ENCODE measurements at regions not wholly inside any gene's neighbourhood (a gene's known extent, or its start where the extent isn't known, plus 50 kb on each side); places are given as distances from the start of the nearest gene placed in this dataset.

GRCh38 chr10:81135851-81136250, 598.1 kb downstream of the SH2D4B start:
- TF ChIP-seq CEBPB (IDR thresholded peaks at IDR 0.05) (no peak), TCF12 (IDR thresholded peaks at IDR 0.05; ENCODE audit: low read depth) (no peak), ZBTB7A (IDR thresholded peaks at IDR 0.05; ENCODE audit: low read depth) (no peak), USF1 (IDR thresholded peaks at IDR 0.05) (no peak), NFIC (IDR thresholded peaks at IDR 0.05) (no peak), TAF1 (IDR thresholded peaks at IDR 0.05; ENCODE audit: low read depth) (no peak), YY1 (IDR thresholded peaks at IDR 0.05; ENCODE audit: low read depth) (no peak), RAD21 (IDR thresholded peaks at IDR 0.05; ENCODE audit: low read depth) (no peak), TEAD4 (IDR thresholded peaks at IDR 0.05) (no peak), CREB1 (IDR thresholded peaks at IDR 0.05; ENCODE audit: low read depth) (no peak), EP300 (IDR thresholded peaks at IDR 0.05; ENCODE audit: borderline replicate concordance) (no peak), EGR1 (IDR thresholded peaks at IDR 0.05) (no peak), FOXM1 (IDR thresholded peaks at IDR 0.05; ENCODE audit: borderline replicate concordance, low read depth) (no peak), REST (IDR thresholded peaks at IDR 0.05; ENCODE audit: low read depth) (no peak)
- TF ChIP-seq, protein P1, sequence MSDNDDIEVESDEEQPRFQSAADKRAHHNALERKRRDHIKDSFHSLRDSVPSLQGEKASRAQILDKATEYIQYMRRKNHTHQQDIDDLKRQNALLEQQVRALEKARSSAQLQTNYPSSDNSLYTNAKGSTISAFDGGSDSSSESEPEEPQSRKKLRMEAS (IDR thresholded peaks at IDR 0.05): no peak

GRCh38 chr10:81136261-81136660, 598.6 kb downstream of the SH2D4B start:
- no peak for TF ChIP-seq TCF12 (IDR thresholded peaks at IDR 0.05; ENCODE audit: low read depth)
- TF ChIP-seq FOXM1 (IDR thresholded peaks at IDR 0.05; ENCODE audit: borderline replicate concordance, low read depth): no peak
- TF ChIP-seq USF1 (IDR thresholded peaks at IDR 0.05): no peak

DNA sequence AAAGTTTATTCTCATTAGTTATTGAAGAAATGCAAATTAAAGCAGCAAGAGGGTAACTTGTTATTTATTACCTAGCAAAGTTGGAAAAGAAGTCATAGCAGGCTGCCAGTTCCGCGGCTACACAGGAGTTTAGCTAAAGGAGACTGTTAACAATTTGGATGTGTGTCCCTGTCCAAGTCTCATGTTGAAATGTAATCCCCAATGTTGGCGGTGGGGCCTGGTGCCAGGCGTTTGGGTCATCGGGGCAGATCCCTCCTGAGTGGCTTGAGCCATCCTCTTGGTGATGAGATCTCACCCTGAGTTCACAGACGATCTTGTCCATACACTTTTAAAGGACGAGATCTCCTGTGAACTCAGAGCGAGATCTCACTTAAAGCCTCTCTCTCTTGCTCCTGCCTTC, 608.3 kb downstream of the SH2D4B start:
- TF ChIP-seq REST (IDR thresholded peaks at IDR 0.05; ENCODE audit: low read depth) (no peak), TAF1 (IDR thresholded peaks at IDR 0.05; ENCODE audit: low read depth) (no peak), ZBTB7A (IDR thresholded peaks at IDR 0.05; ENCODE audit: low read depth) (no peak), EP300 (IDR thresholded peaks at IDR 0.05; ENCODE audit: borderline replicate concordance) (no peak), EGR1 (IDR thresholded peaks at IDR 0.05) (no peak), CEBPB (IDR thresholded peaks at IDR 0.05) (no peak), TEAD4 (IDR thresholded peaks at IDR 0.05) (no peak), RAD21 (IDR thresholded peaks at IDR 0.05; ENCODE audit: low read depth) (no peak)

DNA sequence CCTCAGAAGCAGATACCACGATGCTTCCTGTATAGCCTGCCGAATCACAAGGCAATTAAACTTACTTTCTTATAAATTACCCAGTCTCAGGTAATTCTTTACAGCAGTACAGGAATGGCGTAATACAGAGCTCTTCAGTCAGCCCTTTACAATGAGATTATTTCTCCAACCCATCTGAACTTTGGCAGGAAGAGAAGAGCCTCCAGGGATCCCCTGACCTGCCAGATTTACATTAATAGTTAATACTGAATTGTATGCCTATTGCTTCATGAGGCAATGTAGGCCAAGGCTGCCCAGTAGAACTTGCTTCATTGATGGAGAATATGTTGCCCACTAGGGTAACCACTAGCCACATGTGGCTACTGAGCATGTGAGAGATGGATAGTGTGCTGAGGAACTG, 608.7 kb downstream of the SH2D4B start:
- TF ChIP-seq REST (IDR thresholded peaks at IDR 0.05; ENCODE audit: low read depth) (no peak), TCF12 (IDR thresholded peaks at IDR 0.05; ENCODE audit: low read depth) (no peak), NFIC (IDR thresholded peaks at IDR 0.05) (no peak), RAD21 (IDR thresholded peaks at IDR 0.05; ENCODE audit: low read depth) (no peak), FOXM1 (IDR thresholded peaks at IDR 0.05; ENCODE audit: borderline replicate concordance, low read depth) (no peak), ZBTB7A (IDR thresholded peaks at IDR 0.05; ENCODE audit: low read depth) (no peak), EP300 (IDR thresholded peaks at IDR 0.05; ENCODE audit: borderline replicate concordance) (no peak), CREB1 (IDR thresholded peaks at IDR 0.05; ENCODE audit: low read depth) (no peak), TAF1 (IDR thresholded peaks at IDR 0.05; ENCODE audit: low read depth) (no peak)

DNA sequence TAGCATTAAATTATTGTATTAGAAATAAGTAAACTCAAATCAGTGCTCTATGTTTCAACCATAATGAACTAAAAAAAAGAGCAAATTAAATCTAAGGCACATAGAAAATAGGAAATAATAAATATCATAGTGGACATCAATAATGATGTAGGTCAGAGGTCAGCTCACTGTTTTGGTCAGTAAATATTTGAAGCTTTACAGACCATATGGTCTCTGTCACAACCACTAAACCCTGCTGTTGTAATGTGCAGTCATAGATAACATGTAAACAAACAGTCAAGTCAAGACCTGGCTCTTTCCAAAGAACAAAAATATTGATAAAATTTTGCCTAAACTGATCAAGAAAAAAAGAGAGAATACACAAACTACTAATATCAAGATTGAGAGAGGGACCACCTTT, 615.0 kb downstream of the SH2D4B start:
- TF ChIP-seq RAD21 (IDR thresholded peaks at IDR 0.05; ENCODE audit: low read depth) (no peak), EP300 (IDR thresholded peaks at IDR 0.05; ENCODE audit: borderline replicate concordance) (no peak), FOXM1 (IDR thresholded peaks at IDR 0.05; ENCODE audit: borderline replicate concordance, low read depth) (no peak), CREB1 (IDR thresholded peaks at IDR 0.05; ENCODE audit: low read depth) (no peak), CEBPB (IDR thresholded peaks at IDR 0.05) (no peak), USF1 (IDR thresholded peaks at IDR 0.05) (no peak), REST (IDR thresholded peaks at IDR 0.05; ENCODE audit: low read depth) (no peak), NFIC (IDR thresholded peaks at IDR 0.05) (no peak), EGR1 (IDR thresholded peaks at IDR 0.05) (no peak), TCF12 (IDR thresholded peaks at IDR 0.05; ENCODE audit: low read depth) (no peak), TAF1 (IDR thresholded peaks at IDR 0.05; ENCODE audit: low read depth) (no peak), ZBTB7A (IDR thresholded peaks at IDR 0.05; ENCODE audit: low read depth) (no peak), TEAD4 (IDR thresholded peaks at IDR 0.05) (no peak), YY1 (IDR thresholded peaks at IDR 0.05; ENCODE audit: low read depth) (no peak)
- TF ChIP-seq, protein P1 (IDR thresholded peaks at IDR 0.05): no peak

Measured in Ishikawa (cell line).